GM23338 (cell line): ENCODE measurements at regions not wholly inside any gene's neighbourhood (a gene's known extent, or its start where the extent isn't known, plus 50 kb on each side); places are given as distances from the start of the nearest gene placed in this dataset.

ENCODE experiments used
- ATAC-seq: fragments of 200-7000 bp; cut with Tn5 transposase; 3 replicates; pipeline ENCODE4 v1.9.1; 2020
- DNase-seq: peaks from one replicate; pipeline ENCODE4 v3.0.0-alpha.2; 2015; ENCODE audit warnings: low spot score
- H2AFZ ChIP-seq: fragments of 200-600 bp; sonication (generic); 2 replicates; pipeline ENCODE4 v1.8.0; 2016; ENCODE audit warnings: antibody characterized with exemption, mild to moderate bottlenecking, moderate library complexity
- H3F3A ChIP-seq: fragments of 200-600 bp; sonication (generic); replicated peaks from 2 replicates; pipeline ENCODE4 v1.8.0; 2017; ENCODE audit warnings: antibody characterized with exemption, mixed run types, low read depth
- H3K27ac ChIP-seq: fragments of 200-600 bp; sonication (generic); 2 replicates; pipeline ENCODE4 v1.6.1; 2016; ENCODE audit warnings: low read depth
- H3K27me3 ChIP-seq: fragments of 200-600 bp; sonication (generic); 2 replicates; pipeline ENCODE4 v1.8.0; 2016; ENCODE audit warnings: mild to moderate bottlenecking, mixed run types, moderate library complexity; ENCODE audit not compliant: insufficient read depth
- H3K36me3 ChIP-seq: fragments of 200-600 bp; sonication (generic); 2 replicates; pipeline ENCODE4 v1.8.0; 2016; ENCODE audit warnings: mild to moderate bottlenecking; ENCODE audit not compliant: insufficient read depth
- H3K4me1 ChIP-seq: fragments of 200-600 bp; sonication (generic); 2 replicates; pipeline ENCODE4 v1.8.0; 2016; ENCODE audit warnings: mild to moderate bottlenecking, moderate library complexity; ENCODE audit not compliant: insufficient read depth
- H3K4me2 ChIP-seq: fragments of 200-600 bp; sonication (generic); 2 replicates; pipeline ENCODE4 v1.7.1; 2017; ENCODE audit warnings: mixed run types
- H3K4me3 ChIP-seq: fragments of 200-600 bp; sonication (generic); 2 replicates; pipeline ENCODE4 v1.6.1; 2016; ENCODE audit warnings: mixed run types
- H3K79me2 ChIP-seq: fragments of 200-600 bp; sonication (generic); replicated peaks from 2 replicates; pipeline ENCODE4 v1.8.0; 2017; ENCODE audit warnings: mild to moderate bottlenecking; ENCODE audit not compliant: insufficient read depth
- H3K9me2 ChIP-seq: fragments of 200-600 bp; sonication (generic); 2 replicates; pipeline ENCODE4 v1.8.0; 2017; ENCODE audit not compliant: insufficient read depth
- H4K20me1 ChIP-seq: fragments of 200-600 bp; sonication (generic); replicated peaks from 2 replicates; pipeline ENCODE4 v1.8.0; 2017; ENCODE audit warnings: mild to moderate bottlenecking; ENCODE audit not compliant: insufficient read depth
- H3K27ac Mint-ChIP-seq: 2 replicates; pipeline ENCODE4 v1.8.0; 2020; ENCODE audit warnings: inconsistent platforms, mild to moderate bottlenecking, moderate library complexity, mixed read lengths
- H3K27me3 Mint-ChIP-seq: 3 replicates; pipeline ENCODE4 v1.8.0; 2022; ENCODE audit warnings: low read depth, mild to moderate bottlenecking, moderate library complexity, mixed read lengths, inconsistent platforms; ENCODE audit not compliant: insufficient read depth, poor library complexity
- H3K36me3 Mint-ChIP-seq: 3 replicates; pipeline ENCODE4 v1.8.0; 2021; ENCODE audit warnings: low read depth, mild to moderate bottlenecking, inconsistent platforms, moderate library complexity, mixed read lengths
- H3K4me1 Mint-ChIP-seq: 3 replicates; pipeline ENCODE4 v1.8.0; 2020; ENCODE audit warnings: mild to moderate bottlenecking, inconsistent platforms, mixed read lengths
- H3K4me3 Mint-ChIP-seq: 3 replicates; pipeline ENCODE4 v1.8.0; 2021; ENCODE audit warnings: moderate library complexity, mild to moderate bottlenecking, inconsistent platforms, mixed read lengths
- H3K9me3 Mint-ChIP-seq: 3 replicates; pipeline ENCODE4 v1.8.0; 2020; ENCODE audit warnings: moderate library complexity, mild to moderate bottlenecking, inconsistent platforms, mixed read lengths
- EZH2phosphoT487 ChIP-seq: fragments of 200-600 bp; sonication (generic); IDR thresholded peaks from one replicate; pipeline ENCODE4 v1.8.1; 2018; ENCODE audit warnings: antibody characterized with exemption; ENCODE audit not compliant: unreplicated experiment
- JUNB ChIP-seq: IDR thresholded peaks from one replicate; pipeline ENCODE4 v1.6.1; 2016; ENCODE audit warnings: antibody characterized with exemption; ENCODE audit not compliant: unreplicated experiment
- NANOG ChIP-seq: IDR thresholded peaks from 2 replicates; pipeline ENCODE4 v1.6.1; 2016; ENCODE audit warnings: antibody characterized with exemption, borderline replicate concordance
- POLR2AphosphoS5 ChIP-seq: IDR thresholded peaks from 2 replicates; pipeline ENCODE4 v1.6.1; 2016; ENCODE audit warnings: antibody characterized with exemption, low read depth
- TF ChIP-seq, protein P1 (sequence below): fragments of 250-450 bp; sonication (Bioruptor Pico); IDR thresholded peaks from 2 replicates; pipeline ENCODE4 v1.5.0; 2020; ENCODE audit warnings: mild to moderate bottlenecking, moderate library complexity
- TF ChIP-seq, protein P2 (sequence below): IDR thresholded peaks from 2 replicates; pipeline ENCODE4 v1.6.1; 2016; ENCODE audit warnings: antibody characterized with exemption

DNA sequence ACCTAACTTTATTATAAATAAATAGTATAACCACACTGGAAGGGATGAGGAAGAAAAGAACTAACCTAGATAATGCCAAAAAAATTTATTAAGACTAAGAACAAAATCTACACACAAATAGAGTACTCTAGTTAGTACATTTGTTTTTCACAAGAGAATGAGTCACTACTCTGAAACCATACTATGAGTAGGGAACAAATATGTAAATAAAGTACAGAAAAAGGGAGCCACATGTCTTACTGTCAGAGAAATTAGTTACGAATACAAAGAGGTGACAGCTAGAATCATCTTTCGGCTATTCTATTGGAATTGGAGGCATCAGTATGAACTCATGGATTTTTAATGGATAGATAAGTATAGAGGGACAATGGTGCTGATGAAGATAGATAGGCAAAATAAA, 150.5 kb downstream of the COPS8 start:
- H3K27me3 ChIP-seq: no peaks in the 10 kb centered on the region
- H2AFZ ChIP-seq: no peak overlapping the region
- no peaks in the 10 kb centered on the region for H3F3A ChIP-seq
- H3K4me1 Mint-ChIP-seq: no peaks in the 10 kb centered on the region
- H3K27ac Mint-ChIP-seq: no peak overlapping the region
- H3K79me2 ChIP-seq: no peaks in the 10 kb centered on the region
- H3K4me1 ChIP-seq: no peaks in the 10 kb centered on the region
- no peak overlapping the region for H3K4me3 Mint-ChIP-seq
- H3K9me2 ChIP-seq: peaks cover 11% of the 10 kb centered on the region
- no peak overlapping the region for H3K27ac ChIP-seq
- H3K4me3 ChIP-seq: no peak overlapping the region
- H4K20me1 ChIP-seq: no peaks in the 10 kb centered on the region
- no peak overlapping the region for H3K4me2 ChIP-seq
- peaks cover 20% of the 10 kb centered on the region for H3K9me3 Mint-ChIP-seq
- TF ChIP-seq, protein P1, sequence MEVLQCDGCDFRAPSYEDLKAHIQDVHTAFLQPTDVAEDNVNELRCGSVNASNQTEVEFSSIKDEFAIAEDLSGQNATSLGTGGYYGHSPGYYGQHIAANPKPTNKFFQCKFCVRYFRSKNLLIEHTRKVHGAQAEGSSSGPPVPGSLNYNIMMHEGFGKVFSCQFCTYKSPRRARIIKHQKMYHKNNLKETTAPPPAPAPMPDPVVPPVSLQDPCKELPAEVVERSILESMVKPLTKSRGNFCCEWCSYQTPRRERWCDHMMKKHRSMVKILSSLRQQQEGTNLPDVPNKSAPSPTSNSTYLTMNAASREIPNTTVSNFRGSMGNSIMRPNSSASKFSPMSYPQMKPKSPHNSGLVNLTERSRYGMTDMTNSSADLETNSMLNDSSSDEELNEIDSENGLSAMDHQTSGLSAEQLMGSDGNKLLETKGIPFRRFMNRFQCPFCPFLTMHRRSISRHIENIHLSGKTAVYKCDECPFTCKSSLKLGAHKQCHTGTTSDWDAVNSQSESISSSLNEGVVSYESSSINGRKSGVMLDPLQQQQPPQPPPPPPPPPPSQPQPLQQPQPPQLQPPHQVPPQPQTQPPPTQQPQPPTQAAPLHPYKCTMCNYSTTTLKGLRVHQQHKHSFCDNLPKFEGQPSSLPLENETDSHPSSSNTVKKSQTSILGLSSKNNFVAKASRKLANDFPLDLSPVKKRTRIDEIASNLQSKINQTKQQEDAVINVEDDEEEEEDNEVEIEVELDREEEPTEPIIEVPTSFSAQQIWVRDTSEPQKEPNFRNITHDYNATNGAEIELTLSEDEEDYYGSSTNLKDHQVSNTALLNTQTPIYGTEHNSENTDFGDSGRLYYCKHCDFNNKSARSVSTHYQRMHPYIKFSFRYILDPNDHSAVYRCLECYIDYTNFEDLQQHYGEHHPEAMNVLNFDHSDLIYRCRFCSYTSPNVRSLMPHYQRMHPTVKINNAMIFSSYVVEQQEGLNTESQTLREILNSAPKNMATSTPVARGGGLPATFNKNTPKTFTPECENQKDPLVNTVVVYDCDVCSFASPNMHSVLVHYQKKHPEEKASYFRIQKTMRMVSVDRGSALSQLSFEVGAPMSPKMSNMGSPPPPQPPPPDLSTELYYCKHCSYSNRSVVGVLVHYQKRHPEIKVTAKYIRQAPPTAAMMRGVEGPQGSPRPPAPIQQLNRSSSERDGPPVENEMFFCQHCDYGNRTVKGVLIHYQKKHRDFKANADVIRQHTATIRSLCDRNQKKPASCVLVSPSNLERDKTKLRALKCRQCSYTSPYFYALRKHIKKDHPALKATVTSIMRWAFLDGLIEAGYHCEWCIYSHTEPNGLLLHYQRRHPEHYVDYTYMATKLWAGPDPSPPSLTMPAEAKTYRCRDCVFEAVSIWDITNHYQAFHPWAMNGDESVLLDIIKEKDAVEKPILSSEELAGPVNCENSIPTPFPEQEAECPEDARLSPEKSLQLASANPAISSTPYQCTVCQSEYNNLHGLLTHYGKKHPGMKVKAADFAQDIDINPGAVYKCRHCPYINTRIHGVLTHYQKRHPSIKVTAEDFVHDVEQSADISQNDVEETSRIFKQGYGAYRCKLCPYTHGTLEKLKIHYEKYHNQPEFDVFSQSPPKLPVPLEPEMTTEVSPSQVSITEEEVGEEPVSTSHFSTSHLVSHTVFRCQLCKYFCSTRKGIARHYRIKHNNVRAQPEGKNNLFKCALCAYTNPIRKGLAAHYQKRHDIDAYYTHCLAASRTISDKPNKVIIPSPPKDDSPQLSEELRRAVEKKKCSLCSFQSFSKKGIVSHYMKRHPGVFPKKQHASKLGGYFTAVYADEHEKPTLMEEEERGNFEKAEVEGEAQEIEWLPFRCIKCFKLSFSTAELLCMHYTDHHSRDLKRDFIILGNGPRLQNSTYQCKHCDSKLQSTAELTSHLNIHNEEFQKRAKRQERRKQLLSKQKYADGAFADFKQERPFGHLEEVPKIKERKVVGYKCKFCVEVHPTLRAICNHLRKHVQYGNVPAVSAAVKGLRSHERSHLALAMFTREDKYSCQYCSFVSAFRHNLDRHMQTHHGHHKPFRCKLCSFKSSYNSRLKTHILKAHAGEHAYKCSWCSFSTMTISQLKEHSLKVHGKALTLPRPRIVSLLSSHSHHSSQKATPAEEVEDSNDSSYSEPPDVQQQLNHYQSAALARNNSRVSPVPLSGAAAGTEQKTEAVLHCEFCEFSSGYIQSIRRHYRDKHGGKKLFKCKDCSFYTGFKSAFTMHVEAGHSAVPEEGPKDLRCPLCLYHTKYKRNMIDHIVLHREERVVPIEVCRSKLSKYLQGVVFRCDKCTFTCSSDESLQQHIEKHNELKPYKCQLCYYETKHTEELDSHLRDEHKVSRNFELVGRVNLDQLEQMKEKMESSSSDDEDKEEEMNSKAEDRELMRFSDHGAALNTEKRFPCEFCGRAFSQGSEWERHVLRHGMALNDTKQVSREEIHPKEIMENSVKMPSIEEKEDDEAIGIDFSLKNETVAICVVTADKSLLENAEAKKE: no peak
- no peak for TF ChIP-seq JUNB
- peaks cover 5% of the 10 kb centered on the region for H3K27me3 Mint-ChIP-seq
- H3K36me3 Mint-ChIP-seq: peaks cover 3% of the 10 kb centered on the region
- DNase-seq (no peak), ATAC-seq (no peak)
- H3K36me3 ChIP-seq: no peaks in the 10 kb centered on the region; the same call in 1 of the 2 replicates

GRCh38 chr2:237238249-237238648, 152.6 kb downstream of the COPS8 start:
- DNase-seq: no peak
- Histone ChIP-seq H2AFZ (no peak overlapping the region), H3K4me1 (no peaks in the 10 kb centered on the region), H3K79me2 (no peaks in the 10 kb centered on the region), H3K27me3 (no peaks in the 10 kb centered on the region), H3K4me3 (no peak overlapping the region), H4K20me1 (no peaks in the 10 kb centered on the region), H3K9me2 (peaks cover 14% of the 10 kb centered on the region), H3K4me2 (no peak overlapping the region), H3K27ac (no peak overlapping the region), H3F3A (no peaks in the 10 kb centered on the region), H3K36me3 (no peaks in the 10 kb centered on the region; the same call in 1 of the 2 replicates)
- no peak overlapping the region for H3K4me3 Mint-ChIP-seq
- peaks cover 3% of the 10 kb centered on the region; the same call in 2 of the 3 replicates for H3K36me3 Mint-ChIP-seq
- peaks cover 33% of the 10 kb centered on the region for H3K9me3 Mint-ChIP-seq
- ATAC-seq: no peak
- no peaks in the 10 kb centered on the region for H3K4me1 Mint-ChIP-seq
- no peak overlapping the region for H3K27ac Mint-ChIP-seq
- peaks cover under 1% of the 10 kb centered on the region for H3K27me3 Mint-ChIP-seq
- TF ChIP-seq EZH2phosphoT487: no peak
- TF ChIP-seq, protein P2, sequence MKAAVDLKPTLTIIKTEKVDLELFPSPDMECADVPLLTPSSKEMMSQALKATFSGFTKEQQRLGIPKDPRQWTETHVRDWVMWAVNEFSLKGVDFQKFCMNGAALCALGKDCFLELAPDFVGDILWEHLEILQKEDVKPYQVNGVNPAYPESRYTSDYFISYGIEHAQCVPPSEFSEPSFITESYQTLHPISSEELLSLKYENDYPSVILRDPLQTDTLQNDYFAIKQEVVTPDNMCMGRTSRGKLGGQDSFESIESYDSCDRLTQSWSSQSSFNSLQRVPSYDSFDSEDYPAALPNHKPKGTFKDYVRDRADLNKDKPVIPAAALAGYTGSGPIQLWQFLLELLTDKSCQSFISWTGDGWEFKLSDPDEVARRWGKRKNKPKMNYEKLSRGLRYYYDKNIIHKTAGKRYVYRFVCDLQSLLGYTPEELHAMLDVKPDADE: no peak
- TF ChIP-seq, protein P1: no peak
- no peak for TF ChIP-seq NANOG
- TF ChIP-seq POLR2AphosphoS5: no peak
